HepG2 (cell line): ENCODE measurements at regions not wholly inside any gene's neighbourhood (a gene's known extent, or its start where the extent isn't known, plus 50 kb on each side); places are given as distances from the start of the nearest gene placed in this dataset.

Source experiments
- CAMTA2 ChIP-seq: sonication (generic); formaldehyde crosslinking; IDR thresholded peaks from 2 replicates; pipeline ENCODE4 v1.4.0; 2020; ENCODE audit warnings: mild to moderate bottlenecking, missing genetic modification reagents, borderline replicate concordance
- CBX5 ChIP-seq: sonication (generic); formaldehyde crosslinking; IDR thresholded peaks from 2 replicates; pipeline ENCODE4 v1.4.0; 2020; ENCODE audit warnings: missing genetic modification reagents, borderline replicate concordance
- SKI ChIP-seq: fragments of 450-650 bp; IDR thresholded peaks from one replicate; pipeline ENCODE4 v1.6.1; 2018; ENCODE audit warnings: mild to moderate bottlenecking; ENCODE audit not compliant: partially characterized antibody
- TF ChIP-seq, protein P1 (sequence below): sonication (generic); formaldehyde crosslinking; IDR thresholded peaks from 2 replicates; pipeline ENCODE4 v1.8.0; 2022; ENCODE audit warnings: low read depth, missing genetic modification reagents

DNA sequence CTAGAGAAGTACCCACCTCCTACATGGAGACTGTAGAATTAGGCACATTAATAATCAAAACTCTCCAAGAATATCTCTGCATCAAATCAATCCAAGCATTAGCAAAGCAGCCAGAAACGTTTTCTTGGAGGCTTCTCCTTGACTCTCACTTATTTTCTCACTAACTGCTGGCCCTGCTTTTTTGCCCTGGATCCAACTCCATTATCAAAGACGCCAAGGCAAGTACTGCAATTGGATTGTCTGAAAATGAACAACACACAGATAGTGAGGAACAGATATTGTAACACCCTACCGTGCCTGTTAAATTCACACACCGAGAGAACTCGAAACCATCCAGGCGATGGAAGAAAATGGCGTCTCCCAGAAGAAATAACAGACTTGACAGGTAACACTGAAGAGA lies 256.2 kb upstream of the MDFIC2 start:
- TF ChIP-seq, protein P1, sequence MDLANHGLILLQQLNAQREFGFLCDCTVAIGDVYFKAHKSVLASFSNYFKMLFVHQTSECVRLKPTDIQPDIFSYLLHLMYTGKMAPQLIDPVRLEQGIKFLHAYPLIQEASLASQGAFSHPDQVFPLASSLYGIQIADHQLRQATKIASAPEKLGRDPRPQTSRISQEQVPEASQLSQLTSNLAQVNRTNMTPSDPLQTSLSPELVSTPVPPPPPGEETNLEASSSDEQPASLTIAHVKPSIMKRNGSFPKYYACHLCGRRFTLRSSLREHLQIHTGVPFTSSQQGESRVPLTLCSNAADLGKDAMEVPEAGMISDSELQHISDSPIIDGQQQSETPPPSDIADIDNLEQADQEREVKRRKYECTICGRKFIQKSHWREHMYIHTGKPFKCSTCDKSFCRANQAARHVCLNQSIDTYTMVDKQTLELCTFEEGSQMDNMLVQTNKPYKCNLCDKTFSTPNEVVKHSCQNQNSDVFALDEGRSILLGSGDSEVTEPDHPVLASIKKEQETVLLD (CRISPR knock-in tag), result no peak
- TF ChIP-seq CAMTA2, result no peak
- TF ChIP-seq CBX5 (CRISPR knock-in tag), result no peak
- TF ChIP-seq SKI, result no peak
